HepG2 (cell line): ENCODE measurements at regions not wholly inside any gene's neighbourhood (a gene's known extent, or its start where the extent isn't known, plus 50 kb on each side); places are given as distances from the start of the nearest gene placed in this dataset.

Experiments used
- PAWR ChIP-seq: sonication (generic); formaldehyde crosslinking; IDR thresholded peaks from 2 replicates; pipeline ENCODE4 v1.4.0; 2020; ENCODE audit warnings: missing genetic modification reagents, mild to moderate bottlenecking, borderline replicate concordance
- ZNF34 ChIP-seq: sonication (generic); formaldehyde crosslinking; IDR thresholded peaks from 2 replicates; pipeline ENCODE4 v1.4.0; 2020; ENCODE audit warnings: mild to moderate bottlenecking, missing genetic modification reagents, borderline replicate concordance
- ZNF775 ChIP-seq: sonication (generic); formaldehyde crosslinking; IDR thresholded peaks from 2 replicates; pipeline ENCODE4 v1.4.0; 2020; ENCODE audit warnings: missing genetic modification reagents, mild to moderate bottlenecking, moderate library complexity, borderline replicate concordance
- TF ChIP-seq, protein P1 (sequence below), 2 experiments: fragments of 450-650 bp in 1 of 2; sonication (generic) in 1 of 2; formaldehyde crosslinking in 1 of 2; IDR thresholded peaks; 2 replicates each; pipeline versions ENCODE4 v1.6.1 to v1.8.0; 2016 to 2022; ENCODE audit warnings: antibody characterized with exemption in 1 of 2, mild to moderate bottlenecking in 1 of 2, missing genetic modification reagents in 1 of 2
- TF ChIP-seq, protein P2 (sequence below): sonication (generic); formaldehyde crosslinking; IDR thresholded peaks from 2 replicates; pipeline ENCODE4 v1.5.1; 2020; ENCODE audit warnings: mild to moderate bottlenecking, missing genetic modification reagents, borderline replicate concordance

DNA sequence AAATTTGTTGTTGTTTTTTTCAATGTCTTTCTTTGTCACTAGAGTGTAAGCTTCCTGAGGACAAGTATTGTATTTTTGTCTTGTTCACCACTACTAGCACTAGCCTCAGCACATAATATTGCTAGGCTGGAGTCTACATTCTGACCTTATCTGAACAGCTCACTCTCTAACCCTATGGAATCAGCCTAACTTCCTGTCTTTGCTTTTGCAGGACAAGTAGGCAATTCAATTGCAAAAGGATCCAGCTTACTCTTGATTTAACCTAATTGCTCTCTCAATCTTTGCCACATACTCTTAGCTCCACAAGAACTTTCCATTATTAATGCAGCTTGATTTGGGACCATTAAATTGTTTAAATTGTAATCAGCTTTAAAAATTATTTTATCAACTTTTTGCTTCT lies 308.5 kb downstream of the MAN2A1 start (continued):
- TF ChIP-seq, protein P1, sequence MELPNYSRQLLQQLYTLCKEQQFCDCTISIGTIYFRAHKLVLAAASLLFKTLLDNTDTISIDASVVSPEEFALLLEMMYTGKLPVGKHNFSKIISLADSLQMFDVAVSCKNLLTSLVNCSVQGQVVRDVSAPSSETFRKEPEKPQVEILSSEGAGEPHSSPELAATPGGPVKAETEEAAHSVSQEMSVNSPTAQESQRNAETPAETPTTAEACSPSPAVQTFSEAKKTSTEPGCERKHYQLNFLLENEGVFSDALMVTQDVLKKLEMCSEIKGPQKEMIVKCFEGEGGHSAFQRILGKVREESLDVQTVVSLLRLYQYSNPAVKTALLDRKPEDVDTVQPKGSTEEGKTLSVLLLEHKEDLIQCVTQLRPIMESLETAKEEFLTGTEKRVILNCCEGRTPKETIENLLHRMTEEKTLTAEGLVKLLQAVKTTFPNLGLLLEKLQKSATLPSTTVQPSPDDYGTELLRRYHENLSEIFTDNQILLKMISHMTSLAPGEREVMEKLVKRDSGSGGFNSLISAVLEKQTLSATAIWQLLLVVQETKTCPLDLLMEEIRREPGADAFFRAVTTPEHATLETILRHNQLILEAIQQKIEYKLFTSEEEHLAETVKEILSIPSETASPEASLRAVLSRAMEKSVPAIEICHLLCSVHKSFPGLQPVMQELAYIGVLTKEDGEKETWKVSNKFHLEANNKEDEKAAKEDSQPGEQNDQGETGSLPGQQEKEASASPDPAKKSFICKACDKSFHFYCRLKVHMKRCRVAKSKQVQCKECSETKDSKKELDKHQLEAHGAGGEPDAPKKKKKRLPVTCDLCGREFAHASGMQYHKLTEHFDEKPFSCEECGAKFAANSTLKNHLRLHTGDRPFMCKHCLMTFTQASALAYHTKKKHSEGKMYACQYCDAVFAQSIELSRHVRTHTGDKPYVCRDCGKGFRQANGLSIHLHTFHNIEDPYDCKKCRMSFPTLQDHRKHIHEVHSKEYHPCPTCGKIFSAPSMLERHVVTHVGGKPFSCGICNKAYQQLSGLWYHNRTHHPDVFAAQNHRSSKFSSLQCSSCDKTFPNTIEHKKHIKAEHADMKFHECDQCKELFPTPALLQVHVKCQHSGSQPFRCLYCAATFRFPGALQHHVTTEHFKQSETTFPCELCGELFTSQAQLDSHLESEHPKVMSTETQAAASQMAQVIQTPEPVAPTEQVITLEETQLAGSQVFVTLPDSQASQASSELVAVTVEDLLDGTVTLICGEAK (IDR thresholded peaks at IDR 0.05): no peak
- TF ChIP-seq, protein P1 (CRISPR knock-in tag; IDR thresholded peaks at IDR 0.05): no peak
- TF ChIP-seq, protein P2, sequence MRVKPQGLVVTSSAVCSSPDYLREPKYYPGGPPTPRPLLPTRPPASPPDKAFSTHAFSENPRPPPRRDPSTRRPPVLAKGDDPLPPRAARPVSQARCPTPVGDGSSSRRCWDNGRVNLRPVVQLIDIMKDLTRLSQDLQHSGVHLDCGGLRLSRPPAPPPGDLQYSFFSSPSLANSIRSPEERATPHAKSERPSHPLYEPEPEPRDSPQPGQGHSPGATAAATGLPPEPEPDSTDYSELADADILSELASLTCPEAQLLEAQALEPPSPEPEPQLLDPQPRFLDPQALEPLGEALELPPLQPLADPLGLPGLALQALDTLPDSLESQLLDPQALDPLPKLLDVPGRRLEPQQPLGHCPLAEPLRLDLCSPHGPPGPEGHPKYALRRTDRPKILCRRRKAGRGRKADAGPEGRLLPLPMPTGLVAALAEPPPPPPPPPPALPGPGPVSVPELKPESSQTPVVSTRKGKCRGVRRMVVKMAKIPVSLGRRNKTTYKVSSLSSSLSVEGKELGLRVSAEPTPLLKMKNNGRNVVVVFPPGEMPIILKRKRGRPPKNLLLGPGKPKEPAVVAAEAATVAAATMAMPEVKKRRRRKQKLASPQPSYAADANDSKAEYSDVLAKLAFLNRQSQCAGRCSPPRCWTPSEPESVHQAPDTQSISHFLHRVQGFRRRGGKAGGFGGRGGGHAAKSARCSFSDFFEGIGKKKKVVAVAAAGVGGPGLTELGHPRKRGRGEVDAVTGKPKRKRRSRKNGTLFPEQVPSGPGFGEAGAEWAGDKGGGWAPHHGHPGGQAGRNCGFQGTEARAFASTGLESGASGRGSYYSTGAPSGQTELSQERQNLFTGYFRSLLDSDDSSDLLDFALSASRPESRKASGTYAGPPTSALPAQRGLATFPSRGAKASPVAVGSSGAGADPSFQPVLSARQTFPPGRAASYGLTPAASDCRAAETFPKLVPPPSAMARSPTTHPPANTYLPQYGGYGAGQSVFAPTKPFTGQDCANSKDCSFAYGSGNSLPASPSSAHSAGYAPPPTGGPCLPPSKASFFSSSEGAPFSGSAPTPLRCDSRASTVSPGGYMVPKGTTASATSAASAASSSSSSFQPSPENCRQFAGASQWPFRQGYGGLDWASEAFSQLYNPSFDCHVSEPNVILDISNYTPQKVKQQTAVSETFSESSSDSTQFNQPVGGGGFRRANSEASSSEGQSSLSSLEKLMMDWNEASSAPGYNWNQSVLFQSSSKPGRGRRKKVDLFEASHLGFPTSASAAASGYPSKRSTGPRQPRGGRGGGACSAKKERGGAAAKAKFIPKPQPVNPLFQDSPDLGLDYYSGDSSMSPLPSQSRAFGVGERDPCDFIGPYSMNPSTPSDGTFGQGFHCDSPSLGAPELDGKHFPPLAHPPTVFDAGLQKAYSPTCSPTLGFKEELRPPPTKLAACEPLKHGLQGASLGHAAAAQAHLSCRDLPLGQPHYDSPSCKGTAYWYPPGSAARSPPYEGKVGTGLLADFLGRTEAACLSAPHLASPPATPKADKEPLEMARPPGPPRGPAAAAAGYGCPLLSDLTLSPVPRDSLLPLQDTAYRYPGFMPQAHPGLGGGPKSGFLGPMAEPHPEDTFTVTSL (CRISPR knock-in tag): no peak
- no peak for TF ChIP-seq ZNF34 (CRISPR knock-in tag)
- no peak for TF ChIP-seq PAWR
- no peak for TF ChIP-seq ZNF775 (CRISPR knock-in tag)
